Epithelial cell of proximal tubule (primary cell): ENCODE measurements at regions not wholly inside any gene's neighbourhood (a gene's known extent, or its start where the extent isn't known, plus 50 kb on each side); places are given as distances from the start of the nearest gene placed in this dataset.
A peak's percentile ranks its signal among the peaks of the same experiment; 100 is the strongest.
"Not testable (repeated sequence)": the region's sequence is repeated elsewhere in the genome, so short reads cannot be mapped to it uniquely, and the experiment has no call there.

ENCODE experiments used
- DNase-seq: peaks from one replicate; pipeline ENCODE4 v3.0.0-alpha.2; 2011; ENCODE audit warnings: low read depth
- H3K4me3 ChIP-seq: 2 replicates; pipeline ENCODE4 v1.5.1; 2011; ENCODE audit warnings: low read depth, mild to moderate bottlenecking, low read length
- CTCF ChIP-seq: conservative IDR thresholded peaks from 2 replicates; pipeline ENCODE4 v1.5.1; 2012; ENCODE audit warnings: low read depth, mild to moderate bottlenecking, low read length

GRCh38 chr3:31100519-31100918 is 206.1 kb upstream of the GADL1 start:
- H3K4me3 ChIP-seq = no peak overlapping the region
- no peak for DNase-seq
- no peak for TF ChIP-seq CTCF

- DNase-seq = not testable (repeated sequence)
Observed at GRCh38 chr3:31101285-31101684, 206.8 kb upstream of the GADL1 start.

GRCh38 chr3:31102196-31102879 is 207.9 kb upstream of the GADL1 start:
- DNase-seq = no peak
- TF ChIP-seq CTCF = no peak
- H3K4me3 ChIP-seq = no peak overlapping the region

More at GRCh38 chr3:31101285-31101684, 206.8 kb upstream of the GADL1 start:
- not testable (repeated sequence) for H3K4me3 ChIP-seq

- DNase-seq = no peak
- TF ChIP-seq CTCF = no peak
- H3K4me3 ChIP-seq = no peak overlapping the region
Observed at GRCh38 chr3:31103181-31103580, 208.7 kb upstream of the GADL1 start.

GRCh38 chr3:31103623-31104180 is 209.2 kb upstream of the GADL1 start:
- no peak overlapping the region for H3K4me3 ChIP-seq
- DNase-seq = no peak
- no peak for TF ChIP-seq CTCF

- TF ChIP-seq CTCF = no peak
- no peak for DNase-seq
- no peak overlapping the region for H3K4me3 ChIP-seq
Observed at GRCh38 chr3:31105011-31105410, 210.6 kb upstream of the GADL1 start.

GRCh38 chr3:31105438-31106077 is 211.1 kb upstream of the GADL1 start:
- TF ChIP-seq CTCF = no peak
- H3K4me3 ChIP-seq = no peak overlapping the region
- peak; percentile 22 for DNase-seq
